Endothelial cell (in vitro differentiated cells): ENCODE measurements at regions not wholly inside any gene's neighbourhood (a gene's known extent, or its start where the extent isn't known, plus 50 kb on each side); places are given as distances from the start of the nearest gene placed in this dataset.

Experiments
- DNase-seq: peaks from one replicate; pipeline ENCODE4 v3.0.0; 2021; ENCODE audit warnings: low spot score
- H3K27ac Mint-ChIP-seq: one replicate; pipeline ENCODE4 v1.8.0; 2021; ENCODE audit warnings: mixed read lengths, inconsistent platforms; ENCODE audit not compliant: unreplicated experiment
- H3K27me3 Mint-ChIP-seq: one replicate; pipeline ENCODE4 v1.8.0; 2021; ENCODE audit warnings: mild to moderate bottlenecking, moderate library complexity, mixed read lengths, inconsistent platforms; ENCODE audit not compliant: unreplicated experiment
- H3K36me3 Mint-ChIP-seq: one replicate; pipeline ENCODE4 v1.8.0; 2021; ENCODE audit warnings: mild to moderate bottlenecking, low read depth, mixed read lengths, inconsistent platforms; ENCODE audit not compliant: unreplicated experiment
- H3K4me1 Mint-ChIP-seq: one replicate; pipeline ENCODE4 v1.8.0; 2021; ENCODE audit warnings: mild to moderate bottlenecking, mixed read lengths, inconsistent platforms; ENCODE audit not compliant: unreplicated experiment
- H3K4me3 Mint-ChIP-seq: one replicate; pipeline ENCODE4 v1.8.0; 2021; ENCODE audit warnings: mild to moderate bottlenecking, mixed read lengths, inconsistent platforms; ENCODE audit not compliant: unreplicated experiment
- H3K9me3 Mint-ChIP-seq: one replicate; pipeline ENCODE4 v1.8.0; 2021; ENCODE audit warnings: mixed read lengths, inconsistent platforms; ENCODE audit not compliant: unreplicated experiment
- CTCF ChIP-seq: fragments of 200-600 bp; sonication (generic); IDR thresholded peaks from one replicate; pipeline ENCODE4 v1.5.0; 2021; ENCODE audit warnings: antibody characterized with exemption; ENCODE audit not compliant: unreplicated experiment

- no peaks in the 10 kb centered on the region for H3K9me3 Mint-ChIP-seq
- DNase-seq = no peak
- peaks cover 2% of the 10 kb centered on the region for H3K27me3 Mint-ChIP-seq
- H3K4me3 Mint-ChIP-seq = no peak overlapping the region
- no peak for TF ChIP-seq CTCF
- H3K36me3 Mint-ChIP-seq = no peaks in the 10 kb centered on the region
- no peaks in the 10 kb centered on the region for H3K4me1 Mint-ChIP-seq
- no peak overlapping the region for H3K27ac Mint-ChIP-seq
Measured at GRCh38 chr3:190762801-190763200, 99.7 kb downstream of the GMNC start.

GRCh38 chr3:190747571-190747970 lies 114.9 kb downstream of the GMNC start:
- no peaks in the 10 kb centered on the region for H3K36me3 Mint-ChIP-seq
- no peaks in the 10 kb centered on the region for H3K9me3 Mint-ChIP-seq
- no peak overlapping the region for H3K27ac Mint-ChIP-seq

GRCh38 chr3:190746986-190747385 lies 115.5 kb downstream of the GMNC start:
- DNase-seq = no peak
- Mint-ChIP-seq H3K36me3 (no peaks in the 10 kb centered on the region), H3K27ac (no peak overlapping the region), H3K27me3 (no peaks in the 10 kb centered on the region), H3K9me3 (no peaks in the 10 kb centered on the region), H3K4me3 (no peak overlapping the region), H3K4me1 (no peaks in the 10 kb centered on the region)
- no peak for TF ChIP-seq CTCF

More at GRCh38 chr3:190747571-190747970, 114.9 kb downstream of the GMNC start:
- DNase-seq = no peak
- Mint-ChIP-seq H3K27me3 (no peaks in the 10 kb centered on the region), H3K4me3 (no peak overlapping the region), H3K4me1 (no peaks in the 10 kb centered on the region)
- no peak for TF ChIP-seq CTCF

GRCh38 chr3:190746531-190746930 lies 116.0 kb downstream of the GMNC start:
- H3K9me3 Mint-ChIP-seq = no peaks in the 10 kb centered on the region
- no peaks in the 10 kb centered on the region for H3K36me3 Mint-ChIP-seq
- no peak for DNase-seq
- TF ChIP-seq CTCF = no peak
- H3K27me3 Mint-ChIP-seq = no peaks in the 10 kb centered on the region
- H3K4me3 Mint-ChIP-seq = no peak overlapping the region
- no peak overlapping the region for H3K27ac Mint-ChIP-seq
- H3K4me1 Mint-ChIP-seq = no peaks in the 10 kb centered on the region

- DNase-seq = no peak
- Mint-ChIP-seq H3K36me3 (no peaks in the 10 kb centered on the region), H3K4me3 (no peak overlapping the region), H3K27ac (no peak overlapping the region), H3K27me3 (no peaks in the 10 kb centered on the region), H3K9me3 (no peaks in the 10 kb centered on the region), H3K4me1 (no peaks in the 10 kb centered on the region)
- TF ChIP-seq CTCF = no peak
Measured at GRCh38 chr3:190741788-190742187, 120.7 kb downstream of the GMNC start.
